A549 (cell line): ENCODE measurements at regions not wholly inside any gene's neighbourhood (a gene's known extent, or its start where the extent isn't known, plus 50 kb on each side); places are given as distances from the start of the nearest gene placed in this dataset.

Source experiments
- ATAC-seq, 2 experiments: fragments of 200-7000 bp in 1 of 2; fragments of >200 bp in 1 of 2; cut with Nextera tagmentation in 1 of 2; cut with Tn5 transposase in 1 of 2; 3 replicates each; pipeline versions ENCODE4 v1.8.0 to v1.9.1; 2018 to 2020; ENCODE audit warnings: mild to moderate bottlenecking in 1 of 2, moderate library complexity in 1 of 2
- CTCF ChIA-PET: fragments of 300-600 bp; sonication (Branson Sonifier 250); formaldehyde crosslinking; extraction: SDS; loops from one replicate; lab custom pipeline; 2021; ENCODE audit warnings: antibody characterized with exemption, inconsistent platforms; lab: Yijun Ruan, JAX
- POLR2A ChIA-PET: fragments of 350-600 bp; formaldehyde crosslinking; extraction: SDS; loops from one replicate; lab custom pipeline; 2021; ENCODE audit warnings: antibody characterized with exemption, inconsistent platforms; lab: Yijun Ruan, JAX
- DNase-seq, 2 experiments: peaks; one replicate each; pipeline versions ENCODE4 v3.0.0 to v3.0.0-alpha.2; 2011 to 2016; ENCODE audit warnings: low read depth in 1 of 2, low spot score in 1 of 2
- FAIRE-seq: peaks from 2 replicates; lab custom pipeline; 2011; peaks lifted over from hg19 to GRCh38; lab: Jason Lieb, UNC
- H3K27ac ChIP-seq, 2 experiments: fragments of >200 bp; sonication (Bioruptor Twin); formaldehyde crosslinking; 3 replicates each; pipeline ENCODE4 v1.5.1; 2016 to 2017
- H3K4me1 ChIP-seq: fragments of >200 bp; sonication (Bioruptor Twin); formaldehyde crosslinking; 3 replicates; pipeline ENCODE4 v1.6.1; 2016
- H3K4me2 ChIP-seq: fragments of >200 bp; sonication (Bioruptor Twin); formaldehyde crosslinking; 3 replicates; pipeline ENCODE4 v1.6.1; 2016
- H3K4me3 ChIP-seq: fragments of >200 bp; sonication (Bioruptor Twin); formaldehyde crosslinking; 3 replicates; pipeline ENCODE4 v1.5.1; 2016
- H3K9me3 ChIP-seq: fragments of >200 bp; sonication (Bioruptor Twin); formaldehyde crosslinking; 3 replicates; pipeline ENCODE4 v1.6.1; 2016
- CBX2 ChIP-seq: fragments of 200-600 bp; sonication (generic); IDR thresholded peaks from 2 replicates; pipeline ENCODE4 v1.6.1; 2016; ENCODE audit warnings: low read depth, mild to moderate bottlenecking, borderline replicate concordance
- EHF ChIP-seq: fragments of 250-450 bp; sonication (Bioruptor Pico); IDR thresholded peaks from 2 replicates; pipeline ENCODE4 v1.5.0; 2020; ENCODE audit warnings: mild to moderate bottlenecking
- EHMT2 ChIP-seq: fragments of 200-600 bp; sonication (generic); IDR thresholded peaks from 2 replicates; pipeline ENCODE4 v1.6.1; 2016; ENCODE audit warnings: antibody characterized with exemption, low read depth, mild to moderate bottlenecking, moderate library complexity
- ESRRA ChIP-seq: fragments of 150-350 bp; IDR thresholded peaks from 2 replicates; pipeline ENCODE4 v1.6.1; 2014; ENCODE audit warnings: mild to moderate bottlenecking, low read length, borderline replicate concordance
- FOSL2 ChIP-seq, 2 experiments: fragments of 450-650 bp in 1 of 2; fragments of >200 bp in 1 of 2; sonication (Bioruptor Twin) in 1 of 2; formaldehyde crosslinking; IDR thresholded peaks; 2 replicates each; pipeline versions ENCODE4 v1.5.0 to v1.6.1; 2016 to 2020; ENCODE audit warnings: mild to moderate bottlenecking in 1 of 2, moderate library complexity in 1 of 2
- HEYL ChIP-seq: fragments of 250-450 bp; sonication (Bioruptor Pico); IDR thresholded peaks from 2 replicates; pipeline ENCODE4 v1.8.0; 2021; ENCODE audit warnings: mild to moderate bottlenecking, moderate library complexity
- HOXB13 ChIP-seq: fragments of 250-450 bp; sonication (Bioruptor Pico); IDR thresholded peaks from 2 replicates; pipeline ENCODE4 v1.5.0; 2020; ENCODE audit warnings: low read depth, mild to moderate bottlenecking, moderate library complexity
- JUNB ChIP-seq: fragments of >200 bp; sonication (Bioruptor Twin); formaldehyde crosslinking; IDR thresholded peaks from 2 replicates; pipeline ENCODE4 v1.6.1; 2016
- KDM1A ChIP-seq: fragments of 200-600 bp; sonication (generic); IDR thresholded peaks from 2 replicates; pipeline ENCODE4 v1.6.1; 2016; ENCODE audit warnings: low read depth, mild to moderate bottlenecking
- KDM5A ChIP-seq: fragments of 200-600 bp; sonication (generic); IDR thresholded peaks from 2 replicates; pipeline ENCODE4 v1.6.1; 2016; ENCODE audit warnings: antibody characterized with exemption, mild to moderate bottlenecking
- MAZ ChIP-seq: fragments of 150-350 bp; IDR thresholded peaks from 2 replicates; pipeline ENCODE4 v1.6.1; 2014; ENCODE audit warnings: antibody characterized with exemption, low read depth, low read length, borderline replicate concordance
- MYC ChIP-seq: IDR thresholded peaks from 2 replicates; pipeline ENCODE4 v1.6.1; 2012; ENCODE audit warnings: mild to moderate bottlenecking, inconsistent platforms, low read length, improper control_type of control experiment, borderline replicate concordance
- NPAS2 ChIP-seq: fragments of 250-450 bp; sonication (Bioruptor Pico); IDR thresholded peaks from 2 replicates; pipeline ENCODE4 v1.8.0; 2022; ENCODE audit warnings: mild to moderate bottlenecking, moderate library complexity, borderline replicate concordance
- NR3C1 ChIP-seq: fragments of >200 bp; sonication (Bioruptor Twin); formaldehyde crosslinking; IDR thresholded peaks from 3 replicates; pipeline ENCODE4 v1.6.1; 2017
- PHF8 ChIP-seq: fragments of 200-600 bp; sonication (generic); IDR thresholded peaks from 2 replicates; pipeline ENCODE4 v1.6.1; 2016; ENCODE audit warnings: low read depth, mild to moderate bottlenecking, antibody characterized with exemption, moderate library complexity, borderline replicate concordance
- POLR2A ChIP-seq: IDR thresholded peaks from 2 replicates; pipeline ENCODE4 v1.6.1; 2012; ENCODE audit warnings: mild to moderate bottlenecking, low read length
- POLR2AphosphoS2 ChIP-seq: conservative IDR thresholded peaks from 2 replicates; pipeline ENCODE4 v1.6.1; 2012; ENCODE audit warnings: low read length, improper control_type of control experiment, inconsistent platforms
- RAD21 ChIP-seq, 2 experiments: fragments of >200 bp in 1 of 2; sonication (Bioruptor Twin) in 1 of 2; formaldehyde crosslinking in 1 of 2; IDR thresholded peaks in 1 of 2; conservative IDR thresholded peaks in 1 of 2; 2 replicates in 1 of 2; 3 replicates in 1 of 2; pipeline ENCODE4 v1.6.1; 2012 to 2018; ENCODE audit warnings: inconsistent platforms in 1 of 2
- RFX5 ChIP-seq: fragments of 450-650 bp; IDR thresholded peaks from 2 replicates; pipeline ENCODE4 v1.7.1; 2014; ENCODE audit warnings: antibody characterized with exemption, mild to moderate bottlenecking, moderate library complexity
- SMC3 ChIP-seq: fragments of >200 bp; sonication (Bioruptor Twin); formaldehyde crosslinking; IDR thresholded peaks from 3 replicates; pipeline ENCODE4 v1.6.1; 2018; ENCODE audit warnings: inconsistent platforms
- TFCP2L1 ChIP-seq: fragments of 250-450 bp; sonication (Bioruptor Pico); IDR thresholded peaks from 2 replicates; pipeline ENCODE4 v1.5.0; 2021; ENCODE audit warnings: mild to moderate bottlenecking
- ZFP36 ChIP-seq: fragments of 450-650 bp; IDR thresholded peaks from 2 replicates; pipeline ENCODE4 v1.6.1; 2014; ENCODE audit warnings: borderline replicate concordance; ENCODE audit not compliant: partially characterized antibody
- WGBS: methylation state at CpG from one replicate; pipeline ENCODE4 v1.1.6; 2017; ENCODE audit errors: missing lambda C conversion rate; 5-methylcytosine and 5-hydroxymethylcytosine counted together
- TF ChIP-seq, protein P1 (sequence below): fragments of >200 bp; sonication (Bioruptor Twin); formaldehyde crosslinking; IDR thresholded peaks from 3 replicates; pipeline ENCODE4 v1.5.1; 2016
- TF ChIP-seq, protein P2 (sequence below): fragments of 250-450 bp; sonication (Bioruptor Pico); IDR thresholded peaks from 2 replicates; pipeline ENCODE4 v1.5.0; 2020; ENCODE audit warnings: low read depth, mild to moderate bottlenecking, moderate library complexity
- TF ChIP-seq, protein P3 (sequence below): fragments of 250-450 bp; sonication (Bioruptor Pico); IDR thresholded peaks from 2 replicates; pipeline ENCODE4 v1.5.0; 2021; ENCODE audit warnings: mild to moderate bottlenecking, moderate library complexity, borderline replicate concordance
- TF ChIP-seq, protein P4 (sequence below): IDR thresholded peaks from 2 replicates; pipeline ENCODE4 v1.6.1; 2012
- TF ChIP-seq, protein P5 (sequence below): fragments of >200 bp; sonication (Bioruptor Twin); formaldehyde crosslinking; IDR thresholded peaks from 2 replicates; pipeline ENCODE4 v1.6.1; 2016
- TF ChIP-seq, protein P6 (sequence below): fragments of 150-350 bp; IDR thresholded peaks from 2 replicates; pipeline ENCODE4 v1.6.1; 2014; ENCODE audit warnings: low read depth, mild to moderate bottlenecking, low read length

DNA sequence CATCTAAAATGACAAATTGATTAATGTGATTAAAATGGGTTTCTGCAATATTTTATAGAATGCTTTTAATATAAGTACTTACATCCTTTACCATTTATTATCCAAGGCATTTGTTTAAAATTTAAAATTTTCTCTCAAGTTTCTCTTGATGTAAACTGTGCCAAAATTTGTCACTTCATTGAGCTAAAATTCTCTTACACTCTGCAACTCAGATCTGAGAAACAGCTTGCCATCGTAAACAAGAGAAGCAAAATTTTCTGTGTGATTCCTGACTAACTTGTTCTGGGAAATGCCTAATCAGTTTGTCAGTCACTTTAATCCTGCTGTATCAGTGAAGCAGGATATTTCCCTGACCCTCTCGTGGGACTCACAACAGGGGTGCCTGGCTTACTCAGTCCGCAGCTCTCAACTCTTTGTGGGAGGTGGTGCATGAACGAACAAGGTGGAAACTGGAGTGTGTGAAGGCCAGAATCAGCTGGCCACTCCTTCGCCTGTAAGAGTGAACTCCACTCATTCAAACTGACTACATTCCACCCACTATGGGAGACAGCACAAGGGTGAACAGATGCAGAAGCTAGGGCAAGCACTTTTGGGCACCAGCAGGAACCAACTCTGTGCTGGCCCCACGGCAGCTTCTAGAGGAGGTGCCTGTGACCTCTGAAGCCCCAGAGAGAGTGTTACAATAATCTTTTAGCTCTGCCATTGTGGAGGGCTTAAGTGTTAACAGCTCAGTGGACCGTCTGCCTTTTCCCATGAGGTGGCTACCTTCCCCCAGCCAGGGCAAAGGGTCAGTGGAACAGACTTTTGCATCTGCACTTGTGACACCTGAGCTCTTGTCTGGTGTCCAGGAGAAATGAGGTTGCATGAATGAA is 349.4 kb downstream of the FAT4 start:
- Histone ChIP-seq H3K4me3 (no peak overlapping the region), H3K4me2 (no peak overlapping the region), H3K9me3 (no peaks in the 10 kb centered on the region), H3K27ac (no peak overlapping the region), H3K4me1 (no peaks in the 10 kb centered on the region)
- ATAC-seq (no peak), DNase-seq (no peak), FAIRE-seq (no peak)
- CTCF ChIA-PET = no interaction called here
- TF ChIP-seq CBX2 = no peak
- TF ChIP-seq, protein P1, sequence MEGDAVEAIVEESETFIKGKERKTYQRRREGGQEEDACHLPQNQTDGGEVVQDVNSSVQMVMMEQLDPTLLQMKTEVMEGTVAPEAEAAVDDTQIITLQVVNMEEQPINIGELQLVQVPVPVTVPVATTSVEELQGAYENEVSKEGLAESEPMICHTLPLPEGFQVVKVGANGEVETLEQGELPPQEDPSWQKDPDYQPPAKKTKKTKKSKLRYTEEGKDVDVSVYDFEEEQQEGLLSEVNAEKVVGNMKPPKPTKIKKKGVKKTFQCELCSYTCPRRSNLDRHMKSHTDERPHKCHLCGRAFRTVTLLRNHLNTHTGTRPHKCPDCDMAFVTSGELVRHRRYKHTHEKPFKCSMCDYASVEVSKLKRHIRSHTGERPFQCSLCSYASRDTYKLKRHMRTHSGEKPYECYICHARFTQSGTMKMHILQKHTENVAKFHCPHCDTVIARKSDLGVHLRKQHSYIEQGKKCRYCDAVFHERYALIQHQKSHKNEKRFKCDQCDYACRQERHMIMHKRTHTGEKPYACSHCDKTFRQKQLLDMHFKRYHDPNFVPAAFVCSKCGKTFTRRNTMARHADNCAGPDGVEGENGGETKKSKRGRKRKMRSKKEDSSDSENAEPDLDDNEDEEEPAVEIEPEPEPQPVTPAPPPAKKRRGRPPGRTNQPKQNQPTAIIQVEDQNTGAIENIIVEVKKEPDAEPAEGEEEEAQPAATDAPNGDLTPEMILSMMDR = no peak
- TF ChIP-seq MAZ = no peak
- TF ChIP-seq EHF (CRISPR knock-in tag) = no peak
- TF ChIP-seq JUNB = no peak
- TF ChIP-seq POLR2A = no peak
- TF ChIP-seq PHF8 = no peak
- no peak for TF ChIP-seq KDM1A
- no peak for TF ChIP-seq HEYL
- TF ChIP-seq HOXB13 = no peak
- TF ChIP-seq, protein P2, sequence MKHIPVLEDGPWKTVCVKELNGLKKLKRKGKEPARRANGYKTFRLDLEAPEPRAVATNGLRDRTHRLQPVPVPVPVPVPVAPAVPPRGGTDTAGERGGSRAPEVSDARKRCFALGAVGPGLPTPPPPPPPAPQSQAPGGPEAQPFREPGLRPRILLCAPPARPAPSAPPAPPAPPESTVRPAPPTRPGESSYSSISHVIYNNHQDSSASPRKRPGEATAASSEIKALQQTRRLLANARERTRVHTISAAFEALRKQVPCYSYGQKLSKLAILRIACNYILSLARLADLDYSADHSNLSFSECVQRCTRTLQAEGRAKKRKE = no peak
- no peak for TF ChIP-seq RAD21 (conservative IDR thresholded peaks at IDR 0.05 in 1 of 2, IDR thresholded peaks at IDR 0.05 in 1 of 2)
- TF ChIP-seq EHMT2 = no peak
- TF ChIP-seq KDM5A = no peak
- no peak for TF ChIP-seq SMC3
- TF ChIP-seq FOSL2 (IDR thresholded peaks at IDR 0.05) = no peak
- TF ChIP-seq FOSL2 (CRISPR knock-in tag; IDR thresholded peaks at IDR 0.05) = no peak
- TF ChIP-seq, protein P3, sequence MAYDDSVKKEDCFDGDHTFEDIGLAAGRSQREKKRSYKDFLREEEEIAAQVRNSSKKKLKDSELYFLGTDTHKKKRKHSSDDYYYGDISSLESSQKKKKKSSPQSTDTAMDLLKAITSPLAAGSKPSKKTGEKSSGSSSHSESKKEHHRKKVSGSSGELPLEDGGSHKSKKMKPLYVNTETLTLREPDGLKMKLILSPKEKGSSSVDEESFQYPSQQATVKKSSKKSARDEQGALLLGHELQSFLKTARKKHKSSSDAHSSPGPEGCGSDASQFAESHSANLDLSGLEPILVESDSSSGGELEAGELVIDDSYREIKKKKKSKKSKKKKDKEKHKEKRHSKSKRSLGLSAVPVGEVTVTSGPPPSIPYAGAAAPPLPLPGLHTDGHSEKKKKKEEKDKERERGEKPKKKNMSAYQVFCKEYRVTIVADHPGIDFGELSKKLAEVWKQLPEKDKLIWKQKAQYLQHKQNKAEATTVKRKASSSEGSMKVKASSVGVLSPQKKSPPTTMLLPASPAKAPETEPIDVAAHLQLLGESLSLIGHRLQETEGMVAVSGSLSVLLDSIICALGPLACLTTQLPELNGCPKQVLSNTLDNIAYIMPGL (CRISPR knock-in tag) = no peak
- POLR2A ChIA-PET = no interaction called here
- 67% methylated on average over 5 of the region's 7 CpGs for WGBS

DNA sequence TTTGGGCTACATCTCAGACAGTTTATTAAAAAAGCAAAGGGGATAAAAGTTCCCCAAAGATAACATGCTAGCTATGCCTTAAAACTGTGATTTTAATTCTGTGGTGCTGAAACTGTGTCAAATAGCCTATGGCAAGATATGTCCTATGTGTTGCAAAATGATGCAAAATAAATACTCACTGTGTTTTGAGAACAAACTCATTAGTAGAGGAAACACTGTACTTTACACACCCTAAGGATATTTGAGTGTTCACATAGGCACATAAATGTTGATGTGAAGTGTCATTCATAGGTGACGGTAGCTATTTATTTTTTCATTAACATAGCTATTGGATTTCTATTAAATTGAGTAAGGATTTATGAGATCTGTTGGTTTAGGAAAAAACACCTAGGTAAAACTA is 351.9 kb downstream of the FAT4 start:
- DNase-seq = no peak
- ChIA-PET CTCF (no interaction called here), POLR2A (no interaction called here)
- H3K4me2 ChIP-seq = no peak overlapping the region
- no peak overlapping the region for H3K4me3 ChIP-seq
- TF ChIP-seq EHMT2 (no peak), NR3C1 (no peak), POLR2AphosphoS2 (no peak), FOSL2 (IDR thresholded peaks at IDR 0.05) (no peak), FOSL2 (CRISPR knock-in tag; IDR thresholded peaks at IDR 0.05) (no peak), RFX5 (no peak), MYC (no peak), TFCP2L1 (CRISPR knock-in tag) (no peak), ZFP36 (no peak), ESRRA (no peak), NPAS2 (CRISPR knock-in tag) (no peak)
- TF ChIP-seq, protein P4, sequence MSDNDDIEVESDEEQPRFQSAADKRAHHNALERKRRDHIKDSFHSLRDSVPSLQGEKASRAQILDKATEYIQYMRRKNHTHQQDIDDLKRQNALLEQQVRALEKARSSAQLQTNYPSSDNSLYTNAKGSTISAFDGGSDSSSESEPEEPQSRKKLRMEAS = no peak
- TF ChIP-seq, protein P5, sequence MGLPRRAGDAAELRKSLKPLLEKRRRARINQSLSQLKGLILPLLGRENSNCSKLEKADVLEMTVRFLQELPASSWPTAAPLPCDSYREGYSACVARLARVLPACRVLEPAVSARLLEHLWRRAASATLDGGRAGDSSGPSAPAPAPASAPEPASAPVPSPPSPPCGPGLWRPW = no peak
- TF ChIP-seq, protein P6, sequence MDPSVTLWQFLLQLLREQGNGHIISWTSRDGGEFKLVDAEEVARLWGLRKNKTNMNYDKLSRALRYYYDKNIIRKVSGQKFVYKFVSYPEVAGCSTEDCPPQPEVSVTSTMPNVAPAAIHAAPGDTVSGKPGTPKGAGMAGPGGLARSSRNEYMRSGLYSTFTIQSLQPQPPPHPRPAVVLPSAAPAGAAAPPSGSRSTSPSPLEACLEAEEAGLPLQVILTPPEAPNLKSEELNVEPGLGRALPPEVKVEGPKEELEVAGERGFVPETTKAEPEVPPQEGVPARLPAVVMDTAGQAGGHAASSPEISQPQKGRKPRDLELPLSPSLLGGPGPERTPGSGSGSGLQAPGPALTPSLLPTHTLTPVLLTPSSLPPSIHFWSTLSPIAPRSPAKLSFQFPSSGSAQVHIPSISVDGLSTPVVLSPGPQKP = no peak
- H3K4me1 ChIP-seq = no peaks in the 10 kb centered on the region
- no peaks in the 10 kb centered on the region for H3K9me3 ChIP-seq
- FAIRE-seq = no peak
- 83% methylated on average over 1 of the region's 1 CpG for WGBS
- no peak overlapping the region for H3K27ac ChIP-seq
- ATAC-seq = no peak
